Keratinocyte (primary cell): ENCODE measurements at regions not wholly inside any gene's neighbourhood (a gene's known extent, or its start where the extent isn't known, plus 50 kb on each side); places are given as distances from the start of the nearest gene placed in this dataset.
A peak's percentile ranks its signal among the peaks of the same experiment; 100 is the strongest.

ENCODE experiments used
- DNase-seq: peaks from one replicate; pipeline ENCODE4 v3.0.0-alpha.2; 2011; ENCODE audit warnings: low read depth, missing footprints, low spot score
- FAIRE-seq: peaks from 2 replicates; lab custom pipeline; 2011; peaks lifted over from hg19 to GRCh38; lab: Jason Lieb, UNC
- H2AFZ ChIP-seq: 2 replicates; pipeline ENCODE4 v1.6.0; 2012; ENCODE audit warnings: low read length, control low read depth, inconsistent platforms; ENCODE audit not compliant: control insufficient read depth
- H3K27ac ChIP-seq: 2 replicates; pipeline ENCODE4 v1.5.1; 2011; ENCODE audit warnings: low read length; ENCODE audit not compliant: control insufficient read depth, insufficient read depth
- H3K27me3 ChIP-seq: 3 replicates; pipeline ENCODE4 v1.6.0; 2011; ENCODE audit warnings: low read length; ENCODE audit not compliant: control insufficient read depth, insufficient read depth; ENCODE audit errors: extremely low read depth
- H3K36me3 ChIP-seq, 2 experiments: 2 replicates in 1 of 2; 3 replicates in 1 of 2; pipeline ENCODE4 v1.5.1; 2011; ENCODE audit warnings: low read length in 2 of 2, mild to moderate bottlenecking in 1 of 2; ENCODE audit not compliant: control insufficient read depth in 2 of 2, insufficient read depth in 2 of 2; ENCODE audit errors: extremely low read depth in 1 of 2
- H3K4me1 ChIP-seq: 3 replicates; pipeline ENCODE4 v1.5.1; 2011; ENCODE audit warnings: low read length; ENCODE audit not compliant: control insufficient read depth, insufficient read depth; ENCODE audit errors: extremely low read depth
- H3K4me2 ChIP-seq: 3 replicates; pipeline ENCODE4 v1.6.0; 2011; ENCODE audit warnings: low read depth, low read length; ENCODE audit not compliant: control insufficient read depth, insufficient read depth; ENCODE audit errors: extremely low read depth
- H3K4me3 ChIP-seq, 3 experiments: fragments of 200-600 bp in 1 of 3; sonication (generic) in 1 of 3; 2 replicates in 2 of 3; 3 replicates in 1 of 3; pipeline ENCODE4 v1.5.1; 2011 to 2016; ENCODE audit warnings: low read length in 3 of 3, mild to moderate bottlenecking in 3 of 3, control low read depth in 2 of 3, inconsistent platforms in 1 of 3, low read depth in 1 of 3, mixed read lengths in 1 of 3, mixed run types in 1 of 3, moderate library complexity in 1 of 3; ENCODE audit not compliant: control insufficient read depth in 2 of 3, insufficient read depth in 2 of 3; ENCODE audit errors: extremely low read depth in 1 of 3
- H3K79me2 ChIP-seq: 2 replicates; pipeline ENCODE4 v1.6.0; 2012; ENCODE audit warnings: low read length; ENCODE audit not compliant: control insufficient read depth, insufficient read depth
- H3K9ac ChIP-seq: 3 replicates; pipeline ENCODE4 v1.6.0; 2011; ENCODE audit warnings: low read length; ENCODE audit not compliant: control insufficient read depth, insufficient read depth; ENCODE audit errors: extremely low read depth
- H3K9me1 ChIP-seq: 3 replicates; pipeline ENCODE4 v1.6.0; 2011; ENCODE audit warnings: low read length; ENCODE audit not compliant: control insufficient read depth, insufficient read depth; ENCODE audit errors: extremely low read depth
- H3K9me3 ChIP-seq: 2 replicates; pipeline ENCODE4 v1.5.1; 2012; ENCODE audit warnings: low read depth, low read length; ENCODE audit not compliant: control insufficient read depth
- H4K20me1 ChIP-seq: 3 replicates; pipeline ENCODE4 v1.6.0; 2011; ENCODE audit warnings: low read length; ENCODE audit not compliant: control insufficient read depth, insufficient read depth; ENCODE audit errors: extremely low read depth
- CTCF ChIP-seq, 3 experiments: IDR thresholded peaks in 1 of 3; conservative IDR thresholded peaks in 1 of 3; optimal IDR thresholded peaks in 1 of 3; 2 replicates in 2 of 3; 3 replicates in 1 of 3; pipeline versions ENCODE3 to v1.5.1; 2011; ENCODE audit warnings: low read length in 3 of 3, mild to moderate bottlenecking in 3 of 3, moderate library complexity in 2 of 3, control low read depth in 1 of 3, inconsistent platforms in 1 of 3; ENCODE audit not compliant: insufficient read depth in 2 of 3; ENCODE audit errors: extremely low read depth in 1 of 3
- EZH2 ChIP-seq: IDR thresholded peaks from one replicate; pipeline ENCODE4 v1.6.1; 2012; ENCODE audit warnings: inconsistent platforms, mild to moderate bottlenecking, low read length, moderate library complexity
- dilution Hi-C: fragments of 300-500 bp; cut with MboI; formaldehyde crosslinking; loops from one replicate; pipeline ENCODE4 v1.7.0; 2020; ENCODE audit warnings: low sequenced_read_pairs; ENCODE audit not compliant: extremely low pct_ligation_motif_present

DNA sequence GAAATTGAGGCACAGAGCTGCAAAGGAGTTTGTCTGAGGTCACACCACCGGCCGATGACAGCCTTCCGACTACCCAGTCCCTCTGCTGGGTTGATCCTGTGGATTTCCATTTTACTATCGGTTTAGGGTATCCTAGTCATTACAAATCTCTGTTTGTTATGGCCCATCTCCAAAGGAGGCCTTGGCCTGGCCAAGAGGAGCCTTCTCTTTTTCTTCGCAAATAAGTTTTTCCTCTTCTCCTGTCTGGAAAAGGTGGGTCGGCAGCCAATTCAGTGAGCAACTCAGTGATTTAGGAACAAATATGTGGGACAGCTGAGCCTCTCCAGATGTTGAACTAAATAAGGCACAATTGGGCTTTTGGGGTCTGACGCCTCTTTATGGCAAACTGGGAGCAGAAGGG, 169.2 kb upstream of the RBPJ start:
- no peak overlapping the region for H3K9ac ChIP-seq
- no peaks in the 10 kb centered on the region for H4K20me1 ChIP-seq
- H3K79me2 ChIP-seq: no peaks in the 10 kb centered on the region
- no peak for DNase-seq
- H3K9me3 ChIP-seq: no peaks in the 10 kb centered on the region
- no peak for FAIRE-seq
- H2AFZ ChIP-seq: peak overlapping the region; percentile 56
- no peaks in the 10 kb centered on the region for H3K27me3 ChIP-seq
- H3K4me1 ChIP-seq: peaks cover 7% of the 10 kb centered on the region
- dilution Hi-C loops: no loop called here
- H3K4me2 ChIP-seq: peak overlapping the region; percentile 31
- H3K27ac ChIP-seq: no peak overlapping the region
- H3K4me3 ChIP-seq: no peak overlapping the region
- TF ChIP-seq EZH2: no peak
- TF ChIP-seq CTCF (optimal IDR thresholded peaks at IDR 0.05 in 1 of 3, IDR thresholded peaks at IDR 0.05 in 1 of 3, conservative IDR thresholded peaks at IDR 0.05 in 1 of 3; ENCODE audit: extremely low read depth in 1 of 3, insufficient read depth in 2 of 3, low read length in 3 of 3): no peak
- H3K36me3 ChIP-seq: no peaks in the 10 kb centered on the region
- no peaks in the 10 kb centered on the region for H3K9me1 ChIP-seq

- FAIRE-seq (no peak), DNase-seq (no peak)
- H4K20me1 ChIP-seq: no peaks in the 10 kb centered on the region
- H3K36me3 ChIP-seq: no peaks in the 10 kb centered on the region
- dilution Hi-C loops: no loop called here
- H3K27ac ChIP-seq: no peak overlapping the region
- no peaks in the 10 kb centered on the region for H3K27me3 ChIP-seq
- peaks cover 7% of the 10 kb centered on the region for H3K4me1 ChIP-seq
- H3K9ac ChIP-seq: no peak overlapping the region
- no peak overlapping the region for H3K4me2 ChIP-seq
- no peaks in the 10 kb centered on the region for H3K79me2 ChIP-seq
- no peak for TF ChIP-seq CTCF (optimal IDR thresholded peaks at IDR 0.05 in 1 of 3, IDR thresholded peaks at IDR 0.05 in 1 of 3, conservative IDR thresholded peaks at IDR 0.05 in 1 of 3; ENCODE audit: extremely low read depth in 1 of 3, insufficient read depth in 2 of 3, low read length in 3 of 3)
- no peak for TF ChIP-seq EZH2
- no peak overlapping the region for H3K4me3 ChIP-seq
- no peaks in the 10 kb centered on the region for H3K9me3 ChIP-seq
- H2AFZ ChIP-seq: no peak overlapping the region
- no peaks in the 10 kb centered on the region for H3K9me1 ChIP-seq
These were observed 168.8 kb upstream of the RBPJ start for GRCh38 chr4:26152056-26152455.
